H9 (cell line): ENCODE measurements at regions not wholly inside any gene's neighbourhood (a gene's known extent, or its start where the extent isn't known, plus 50 kb on each side); places are given as distances from the start of the nearest gene placed in this dataset.

ENCODE experiments used
- DNase-seq: peaks from one replicate; pipeline ENCODE4 v3.0.0-alpha.2; 2017
- H2AFZ ChIP-seq: one replicate; pipeline ENCODE4 v1.6.1; 2013; ENCODE audit warnings: mild to moderate bottlenecking, low read length, control low read depth, moderate library complexity
- H2AK5ac ChIP-seq: 2 replicates; pipeline ENCODE4 v1.6.1; 2013; ENCODE audit warnings: low read length, control low read depth, mixed read lengths; ENCODE audit not compliant: insufficient read length
- H2BK120ac ChIP-seq: one replicate; pipeline ENCODE4 v1.6.1; 2013; ENCODE audit warnings: low read depth, mild to moderate bottlenecking, low read length, control low read depth, inconsistent platforms; ENCODE audit not compliant: poor library complexity, severe bottlenecking
- H2BK12ac ChIP-seq: 2 replicates; pipeline ENCODE4 v1.6.1; 2013; ENCODE audit warnings: low read length, control low read depth, mixed read lengths, low read depth; ENCODE audit not compliant: insufficient read length
- H2BK15ac ChIP-seq: 2 replicates; pipeline ENCODE4 v1.6.1; 2013; ENCODE audit warnings: low read depth, low read length, control low read depth
- H2BK20ac ChIP-seq: one replicate; pipeline ENCODE4 v1.6.1; 2013; ENCODE audit warnings: low read depth, mild to moderate bottlenecking, low read length, control low read depth, inconsistent platforms; ENCODE audit not compliant: poor library complexity, severe bottlenecking
- H2BK5ac ChIP-seq: 2 replicates; pipeline ENCODE4 v1.6.1; 2013; ENCODE audit warnings: low read length, control low read depth, mixed read lengths; ENCODE audit not compliant: insufficient read length
- H3K14ac ChIP-seq: 2 replicates; pipeline ENCODE4 v1.6.1; 2013; ENCODE audit warnings: low read length, control low read depth; ENCODE audit not compliant: insufficient read depth
- H3K18ac ChIP-seq: 2 replicates; pipeline ENCODE4 v1.6.1; 2013; ENCODE audit warnings: low read depth, mild to moderate bottlenecking, mixed read lengths, low read length, control low read depth; ENCODE audit not compliant: insufficient read length
- H3K23ac ChIP-seq: 2 replicates; pipeline ENCODE4 v1.6.1; 2013; ENCODE audit warnings: low read length, control low read depth, mixed read lengths, low read depth; ENCODE audit not compliant: insufficient read length
- H3K23me2 ChIP-seq: 2 replicates; pipeline ENCODE4 v1.6.1; 2013; ENCODE audit warnings: low read depth, mild to moderate bottlenecking, mixed read lengths, low read length, control low read depth; ENCODE audit not compliant: insufficient read length, poor library complexity, severe bottlenecking
- H3K27ac ChIP-seq: 2 replicates; pipeline ENCODE4 v1.5.1; 2013; ENCODE audit warnings: low read length, control low read depth, mixed read lengths, low read depth; ENCODE audit not compliant: insufficient read length
- H3K27me3 ChIP-seq: 2 replicates; pipeline ENCODE4 v1.6.1; 2013; ENCODE audit warnings: low read length, control low read depth, inconsistent platforms; ENCODE audit not compliant: insufficient read depth
- H3K4ac ChIP-seq: 2 replicates; pipeline ENCODE4 v1.6.1; 2013; ENCODE audit warnings: low read depth, mild to moderate bottlenecking, control low read depth, inconsistent platforms, low read length, moderate library complexity
- H3K4me1 ChIP-seq: 2 replicates; pipeline ENCODE4 v1.6.1; 2013; ENCODE audit warnings: low read length, control low read depth, inconsistent platforms; ENCODE audit not compliant: insufficient read depth
- H3K4me2 ChIP-seq: 2 replicates; pipeline ENCODE4 v1.6.1; 2013; ENCODE audit warnings: low read length, control low read depth, mixed read lengths; ENCODE audit not compliant: insufficient read length, insufficient read depth
- H3K56ac ChIP-seq: 2 replicates; pipeline ENCODE4 v1.6.1; 2013; ENCODE audit warnings: low read depth, mild to moderate bottlenecking, mixed read lengths, low read length, control low read depth; ENCODE audit not compliant: insufficient read length
- H3K79me1 ChIP-seq: 2 replicates; pipeline ENCODE4 v1.6.1; 2013; ENCODE audit warnings: low read depth, mild to moderate bottlenecking, moderate library complexity, low read length, control low read depth, inconsistent platforms; ENCODE audit not compliant: insufficient read depth, poor library complexity, severe bottlenecking
- H3K79me2 ChIP-seq: 2 replicates; pipeline ENCODE4 v1.6.1; 2013; ENCODE audit warnings: low read length, control low read depth, inconsistent platforms; ENCODE audit not compliant: insufficient read depth
- H3K9ac ChIP-seq: 2 replicates; pipeline ENCODE4 v1.6.1; 2013; ENCODE audit warnings: low read length, control low read depth, mixed read lengths; ENCODE audit not compliant: insufficient read length; ENCODE audit errors: extremely low read depth
- H3K9me3 ChIP-seq: one replicate; pipeline ENCODE4 v1.6.1; 2013; ENCODE audit warnings: low read depth, low read length, inconsistent platforms; ENCODE audit not compliant: control insufficient read depth
- H3T11ph ChIP-seq: one replicate; pipeline ENCODE4 v1.6.1; 2013; ENCODE audit warnings: mild to moderate bottlenecking, low read length, control low read depth, inconsistent platforms
- H4K20me1 ChIP-seq: one replicate; pipeline ENCODE4 v1.6.1; 2013; ENCODE audit not compliant: control insufficient read depth, insufficient read length, insufficient read depth
- H4K5ac ChIP-seq: 2 replicates; pipeline ENCODE4 v1.6.1; 2013; ENCODE audit warnings: low read depth, mild to moderate bottlenecking, mixed read lengths, low read length, control low read depth; ENCODE audit not compliant: insufficient read length
- H4K8ac ChIP-seq: replicated peaks from 2 replicates; pipeline ENCODE4 v1.6.1; 2013; ENCODE audit warnings: low read length, control low read depth, mixed read lengths, low read depth; ENCODE audit not compliant: insufficient read length
- H4K91ac ChIP-seq: 2 replicates; pipeline ENCODE4 v1.6.1; 2013; ENCODE audit warnings: low read depth, mild to moderate bottlenecking, moderate library complexity, mixed read lengths, low read length, control low read depth; ENCODE audit not compliant: insufficient read length
- H3K27ac Mint-ChIP-seq, 3 experiments: 2 replicates in 2 of 3; 3 replicates in 1 of 3; pipeline ENCODE4 v1.8.0; 2020 to 2021; ENCODE audit warnings: mixed read lengths in 3 of 3, mild to moderate bottlenecking in 1 of 3, moderate library complexity in 1 of 3
- H3K27me3 Mint-ChIP-seq: 2 replicates; pipeline ENCODE4 v1.8.0; 2021; ENCODE audit warnings: low read depth, mild to moderate bottlenecking, moderate library complexity, mixed read lengths
- H3K36me3 Mint-ChIP-seq, 3 experiments: 2 replicates in 2 of 3; 3 replicates in 1 of 3; pipeline ENCODE4 v1.8.0; 2020 to 2021; ENCODE audit warnings: low read depth in 3 of 3, mixed read lengths in 3 of 3; ENCODE audit not compliant: insufficient read depth in 1 of 3
- H3K4me1 Mint-ChIP-seq, 2 experiments: 2 replicates each; pipeline ENCODE4 v1.8.0; 2020; ENCODE audit warnings: mixed read lengths in 2 of 2
- H3K4me3 Mint-ChIP-seq, 2 experiments: 2 replicates in 1 of 2; 3 replicates in 1 of 2; pipeline ENCODE4 v1.8.0; 2020 to 2021; ENCODE audit warnings: mild to moderate bottlenecking in 2 of 2, mixed read lengths in 2 of 2, moderate library complexity in 1 of 2
- H3K9me3 Mint-ChIP-seq, 2 experiments: 2 replicates in 1 of 2; 3 replicates in 1 of 2; pipeline ENCODE4 v1.8.0; 2020; ENCODE audit warnings: mild to moderate bottlenecking in 2 of 2, mixed read lengths in 2 of 2, moderate library complexity in 1 of 2
- CTCF ChIP-seq: fragments of 200-600 bp; sonication (generic); conservative IDR thresholded peaks from 3 replicates; pipeline ENCODE4 v1.8.0; 2021; ENCODE audit warnings: antibody characterized with exemption, mild to moderate bottlenecking
- WGBS: extraction: QIAGEN DNeasy Blood & Tissue Kit; methylation state at CpG from one replicate; pipeline ENCODE4 v1.1.7; 2013; ENCODE audit warnings: missing lambda C conversion rate, low lambda C conversion rate, mixed read lengths; ENCODE audit not compliant: insufficient read length; ENCODE audit errors: extremely low coverage; 5-methylcytosine and 5-hydroxymethylcytosine counted together

- no peak overlapping the region for H3K4me2 ChIP-seq
- H3K79me2 ChIP-seq = no peaks in the 10 kb centered on the region
- H3K79me1 ChIP-seq = no peaks in the 10 kb centered on the region
- no peak overlapping the region for H2BK15ac ChIP-seq
- no peak for TF ChIP-seq CTCF
- H4K8ac ChIP-seq = no peak overlapping the region
- no peak overlapping the region for H2BK20ac ChIP-seq
- no peak overlapping the region for H4K5ac ChIP-seq
- no peaks in the 10 kb centered on the region for H3K23me2 ChIP-seq
- Mint-ChIP-seq H3K4me3 (no peak overlapping the region), H3K9me3 (no peaks in the 10 kb centered on the region; a peak in 2 of 5 replicates), H3K4me1 (no peaks in the 10 kb centered on the region), H3K36me3 (no peaks in the 10 kb centered on the region), H3K27ac (no peak overlapping the region), H3K27me3 (peaks cover 5% of the 10 kb centered on the region)
- no peak overlapping the region for H3K18ac ChIP-seq
- no peak overlapping the region for H2AFZ ChIP-seq
- H3K56ac ChIP-seq = no peak overlapping the region
- H4K20me1 ChIP-seq = no peaks in the 10 kb centered on the region
- H2AK5ac ChIP-seq = no peak overlapping the region
- no peak overlapping the region for H3K14ac ChIP-seq
- WGBS = no CpG with 5 or more reads among the region's 12 CpGs
- no peak overlapping the region for H2BK5ac ChIP-seq
- DNase-seq = peak; percentile 15
- H3K4me1 ChIP-seq = no peaks in the 10 kb centered on the region
- no peak overlapping the region for H2BK120ac ChIP-seq
- H2BK12ac ChIP-seq = no peak overlapping the region
- no peak overlapping the region for H4K91ac ChIP-seq
- H3K9ac ChIP-seq = no peak overlapping the region
- no peak overlapping the region for H3K23ac ChIP-seq
- no peaks in the 10 kb centered on the region for H3K27me3 ChIP-seq
- no peak overlapping the region for H3K4ac ChIP-seq
- no peak overlapping the region for H3K27ac ChIP-seq
- no peak overlapping the region for H3T11ph ChIP-seq
- no peaks in the 10 kb centered on the region for H3K9me3 ChIP-seq
These were observed 217.5 kb downstream of the CYP26B1 start for GRCh38 chr2:71930049-71930681.
